ELR (cell line): ENCODE measurements at regions not wholly inside any gene's neighbourhood (a gene's known extent, or its start where the extent isn't known, plus 50 kb on each side); places are given as distances from the start of the nearest gene placed in this dataset.

Source experiments
- DNase-seq: peaks from one replicate; pipeline ENCODE4 v3.0.0-alpha.2; 2015; ENCODE audit warnings: low read depth

DNA sequence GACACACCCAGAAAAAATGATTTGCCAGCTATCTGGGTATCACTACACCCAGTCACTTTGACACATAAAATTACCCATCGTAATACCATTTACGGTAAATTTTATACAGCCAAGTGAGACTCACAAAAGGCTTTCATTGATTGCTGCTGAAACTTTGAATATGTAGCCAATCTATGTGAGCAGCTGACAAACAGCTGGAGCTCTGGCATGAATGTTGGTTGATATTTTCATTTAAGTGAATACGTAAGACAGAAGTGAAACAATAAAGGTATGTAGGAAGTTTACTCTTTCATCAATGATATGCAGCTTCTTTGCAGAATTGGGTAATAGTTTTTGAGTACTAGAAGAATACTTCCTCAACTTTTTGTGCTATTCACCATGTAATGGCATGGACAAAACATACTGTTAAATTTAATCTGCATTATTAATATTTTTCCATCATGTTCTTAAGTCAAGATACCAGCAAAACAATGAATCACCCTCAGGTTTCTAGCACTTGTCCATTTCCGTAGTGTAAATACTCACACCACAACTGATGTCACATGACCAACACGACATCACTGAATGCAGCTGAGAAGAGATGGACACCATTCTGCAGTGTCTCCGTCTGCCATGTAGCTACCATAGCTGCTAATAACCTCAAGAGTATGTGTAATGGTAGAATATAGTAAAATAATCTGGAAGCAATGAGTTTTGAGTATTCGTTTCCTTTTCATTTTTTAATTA is 205.9 kb upstream of the HES1 start:
- DNase-seq, result no peak

DNA sequence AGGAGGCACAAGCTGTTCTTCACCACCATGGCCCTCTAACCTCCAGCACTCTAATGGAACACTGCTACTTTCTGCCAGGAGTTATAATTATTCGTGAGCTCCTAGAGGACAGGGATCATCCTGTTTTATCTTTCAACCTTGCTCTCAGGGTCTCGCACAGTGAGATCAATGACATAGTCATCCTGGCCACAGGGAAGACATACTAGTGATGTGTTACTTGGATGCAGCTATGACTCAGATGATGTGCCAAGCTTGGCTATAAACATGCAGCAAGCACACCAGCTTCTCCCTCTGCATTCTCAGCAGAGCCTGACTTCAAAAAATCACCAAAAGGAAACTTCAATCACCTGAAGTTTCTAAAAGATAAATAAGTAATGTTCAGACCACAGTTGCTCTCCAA is 203.8 kb upstream of the HES1 start:
- DNase-seq, result peak; percentile 17

DNA sequence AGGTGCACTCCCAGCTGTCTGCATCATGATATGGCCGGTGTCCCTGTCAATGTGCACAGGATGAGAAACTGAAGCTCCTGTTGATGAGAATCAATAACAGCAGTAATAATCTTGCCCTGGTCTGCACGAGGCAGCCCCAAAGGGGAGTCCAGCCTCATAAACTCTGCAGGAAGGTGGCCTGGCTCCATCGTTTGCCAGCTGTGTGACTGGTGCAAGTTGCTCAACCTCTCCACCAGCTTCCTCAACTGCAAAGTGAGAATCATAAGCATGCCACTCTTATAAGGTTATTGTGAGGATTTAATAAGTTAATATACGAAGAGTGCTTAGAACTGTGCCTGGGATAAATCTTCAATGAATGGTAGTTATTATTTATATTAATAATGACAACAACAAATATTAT is 203.4 kb upstream of the HES1 start:
- no peak for DNase-seq

DNA sequence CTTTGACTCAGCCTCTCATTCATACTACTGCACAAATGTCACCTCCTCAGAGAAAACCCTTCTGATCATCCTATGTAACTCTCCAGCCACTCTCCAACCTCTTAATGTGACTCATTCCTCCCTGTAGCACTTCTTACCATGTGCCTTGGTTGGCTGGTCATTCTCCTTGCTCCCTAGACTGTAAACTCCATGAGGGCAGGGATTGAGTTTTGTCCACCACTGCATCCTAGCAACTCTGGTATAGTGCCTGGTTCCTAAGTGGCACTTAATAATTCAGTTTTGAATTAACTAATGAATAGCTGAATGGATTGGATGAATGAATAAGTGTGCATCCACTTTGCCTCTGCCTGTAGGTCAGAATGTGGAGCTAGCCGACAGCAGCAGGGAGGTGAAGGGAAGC is 202.5 kb upstream of the HES1 start:
- DNase-seq, result no peak

DNA sequence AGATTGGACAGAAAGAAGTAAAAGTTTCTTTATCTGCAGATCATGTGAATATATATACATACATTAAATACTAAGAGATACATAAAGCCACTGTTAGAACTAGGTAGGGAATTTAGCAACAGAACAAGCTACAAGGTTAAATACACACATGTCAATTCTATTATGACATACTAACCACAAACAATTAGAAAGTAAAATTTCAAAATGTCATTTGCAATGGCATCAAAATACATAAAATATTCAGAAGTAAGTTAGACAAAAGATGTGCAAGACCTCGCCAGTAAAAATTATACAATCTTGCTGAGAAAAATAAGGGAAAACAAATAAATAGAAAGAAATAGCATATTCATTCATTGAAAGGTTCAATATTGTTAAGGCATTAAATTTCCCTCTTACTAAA is 200.0 kb upstream of the HES1 start:
- DNase-seq, result no peak

DNA sequence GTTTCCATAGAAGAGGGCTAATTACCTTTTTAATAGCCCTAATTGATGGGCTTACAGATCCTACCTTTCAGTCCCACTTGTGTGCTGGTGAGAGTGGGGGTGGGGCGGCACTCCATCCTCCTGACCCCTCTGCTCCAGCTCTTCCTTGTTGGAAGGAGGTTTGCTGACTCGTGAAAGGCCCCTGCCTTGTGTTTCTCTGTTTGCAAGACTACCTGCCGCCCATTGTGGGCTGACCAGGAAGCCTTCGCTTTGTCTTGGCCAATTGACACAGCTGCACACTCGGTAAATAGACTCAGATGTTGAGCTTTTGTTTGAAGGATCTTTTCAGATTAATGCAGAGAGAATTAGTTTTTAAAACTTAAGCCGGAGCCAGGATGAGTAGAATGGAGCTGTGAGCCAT is 197.3 kb upstream of the HES1 start:
- no peak for DNase-seq

DNA sequence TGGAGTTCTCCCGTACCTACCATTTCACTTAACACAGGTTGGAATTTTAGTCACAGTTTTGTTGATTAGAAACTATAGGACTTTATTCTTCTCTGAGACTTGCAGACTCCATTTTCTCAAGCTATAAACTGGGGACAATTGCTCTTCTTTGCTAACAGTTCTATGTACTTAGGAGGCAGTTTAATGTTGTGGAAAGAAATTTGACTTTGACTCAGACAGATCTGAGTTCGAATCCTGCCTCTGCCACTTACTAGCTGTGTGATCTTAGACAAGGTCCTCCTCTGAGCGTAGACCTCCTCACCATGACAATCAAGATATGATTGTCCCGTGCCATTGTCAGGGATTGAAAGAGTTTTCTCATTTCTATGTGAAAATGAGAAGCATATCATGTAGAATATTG is 196.4 kb upstream of the HES1 start:
- DNase-seq, result no peak

DNA sequence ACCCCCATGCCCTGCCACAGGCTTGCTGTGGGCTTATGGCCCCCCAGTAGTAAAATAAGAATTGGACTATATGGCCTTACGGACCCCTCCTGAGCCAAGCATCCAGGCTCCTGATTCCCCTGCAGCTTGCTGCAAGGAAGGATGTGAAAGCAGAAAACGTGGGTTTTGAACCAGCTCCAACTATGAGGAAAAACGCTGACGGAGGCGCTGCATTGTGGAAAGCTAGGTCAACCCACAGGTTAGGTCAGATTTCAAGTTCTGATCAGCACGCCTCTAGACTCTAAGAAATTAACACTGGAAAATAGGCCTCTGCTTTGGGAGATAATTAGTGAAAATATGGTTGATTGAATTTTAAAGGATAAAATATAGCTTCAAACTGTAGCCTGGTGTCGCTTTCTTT is 195.4 kb upstream of the HES1 start:
- DNase-seq, result no peak

DNA sequence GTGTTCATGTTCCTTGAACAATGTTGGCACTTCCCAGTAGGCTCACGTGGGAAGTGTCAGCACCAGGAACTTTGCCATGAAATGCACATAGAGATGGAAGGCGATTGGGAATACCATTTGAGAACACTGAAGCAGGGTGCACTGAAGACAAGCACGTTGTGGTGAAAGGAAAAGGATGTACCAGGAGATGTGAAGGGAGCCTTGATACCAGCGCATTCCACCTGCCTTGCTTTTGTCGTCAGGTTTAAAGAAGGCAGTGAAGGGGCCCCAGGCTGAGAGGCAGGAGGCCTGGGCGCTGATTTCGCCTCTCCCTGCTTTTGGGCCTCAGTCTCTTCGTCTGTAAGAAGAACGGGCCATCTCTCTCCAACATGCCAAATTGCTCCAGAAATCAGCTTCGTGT is 194.5 kb upstream of the HES1 start:
- no peak for DNase-seq

DNA sequence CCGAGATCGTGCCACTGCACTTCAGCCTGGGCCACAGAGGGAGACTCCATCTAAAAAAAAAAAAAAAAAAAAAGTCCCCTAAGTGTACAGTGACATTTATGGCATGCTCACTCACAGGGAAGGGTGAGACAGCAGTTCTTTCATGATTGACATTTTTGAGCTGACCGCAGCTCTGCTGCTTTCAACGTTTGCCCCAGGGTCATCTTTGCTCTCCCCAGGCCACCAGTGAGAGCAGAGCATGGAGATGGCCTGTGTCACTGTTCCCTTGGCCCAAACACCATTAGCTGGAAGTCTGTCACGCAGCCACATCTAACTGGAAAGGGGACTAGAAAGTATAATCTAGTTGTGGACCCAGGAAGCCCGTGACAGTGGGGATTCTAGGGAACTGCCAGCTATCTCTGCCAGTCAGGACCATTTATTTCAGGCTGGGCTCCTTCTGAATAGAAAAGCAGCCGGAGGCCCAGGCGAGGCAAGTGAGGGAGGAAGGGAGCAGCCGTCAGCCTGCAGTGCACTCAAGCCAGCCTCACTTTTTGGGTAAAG is 193.4 kb upstream of the HES1 start:
- DNase-seq, result no peak

DNA sequence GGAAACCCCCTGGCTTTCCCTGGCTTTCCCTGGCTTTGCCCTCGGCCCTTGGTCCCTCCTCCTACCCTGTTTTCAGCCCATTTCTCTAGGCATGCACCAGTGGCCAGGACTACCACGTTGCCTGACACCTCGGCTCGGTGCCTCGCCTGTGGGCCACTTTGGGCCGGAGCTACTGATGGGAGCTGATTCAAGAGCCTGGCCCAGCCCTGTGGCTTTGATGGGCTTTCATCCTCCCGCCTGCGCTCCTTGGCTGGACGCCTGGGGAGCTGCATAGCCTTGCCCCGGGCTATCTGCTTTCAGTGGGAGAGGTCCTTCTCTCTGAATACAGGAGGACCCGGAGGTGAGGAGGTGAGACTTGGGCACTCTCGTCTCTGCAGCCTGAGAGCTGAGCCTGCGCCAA is 192.7 kb upstream of the HES1 start:
- no peak for DNase-seq

DNA sequence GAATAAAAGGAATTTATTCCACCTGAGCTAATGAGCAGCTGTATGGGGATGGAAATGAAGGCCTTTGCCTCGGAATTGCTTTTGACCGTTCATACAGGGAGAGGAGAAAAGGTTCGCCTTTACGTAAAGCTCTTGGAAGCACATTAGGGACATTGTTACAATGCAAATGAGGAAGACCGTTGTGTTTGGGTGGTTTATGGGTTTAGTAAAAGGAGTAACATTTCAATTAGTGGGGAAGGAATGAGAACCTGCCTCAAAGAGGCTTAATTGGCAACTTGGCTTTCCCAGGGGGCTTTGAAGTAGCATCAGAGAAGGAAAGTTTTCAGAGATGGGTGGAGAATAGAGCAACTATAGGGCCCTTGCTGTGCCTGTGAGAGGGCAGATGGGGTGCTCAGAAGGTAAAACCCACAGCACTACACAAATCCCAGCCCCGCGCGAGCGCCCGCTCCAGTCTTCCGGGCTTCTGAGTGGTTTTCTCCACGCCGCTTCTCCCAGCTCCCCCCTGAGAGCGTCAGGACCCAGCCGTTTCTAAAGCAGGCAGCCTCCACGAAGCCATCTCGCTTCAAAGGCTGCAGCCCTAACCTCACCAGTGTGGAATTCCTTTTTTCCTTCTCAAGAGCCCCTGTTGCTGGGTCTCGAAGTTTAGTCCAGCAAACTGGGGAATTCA is 192.0 kb upstream of the HES1 start:
- DNase-seq, result no peak

DNA sequence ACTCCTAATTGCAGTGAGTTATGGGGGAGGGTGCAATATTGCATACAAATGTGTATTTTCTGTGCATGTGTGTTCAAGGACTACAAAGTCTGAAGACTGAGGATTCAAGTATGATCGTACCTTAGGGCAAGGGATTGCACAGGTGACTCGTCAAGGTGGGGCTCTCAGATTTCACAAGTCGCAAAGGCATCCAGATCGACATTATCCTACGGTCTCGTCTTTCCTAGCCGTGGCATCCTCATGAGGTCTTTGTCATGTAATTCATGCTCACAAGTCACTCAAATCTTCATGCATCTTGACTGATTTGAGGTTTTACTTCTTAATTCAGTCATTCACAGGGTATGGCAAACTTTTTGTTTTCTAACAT is 191.4 kb upstream of the HES1 start:
- no peak for DNase-seq

DNA sequence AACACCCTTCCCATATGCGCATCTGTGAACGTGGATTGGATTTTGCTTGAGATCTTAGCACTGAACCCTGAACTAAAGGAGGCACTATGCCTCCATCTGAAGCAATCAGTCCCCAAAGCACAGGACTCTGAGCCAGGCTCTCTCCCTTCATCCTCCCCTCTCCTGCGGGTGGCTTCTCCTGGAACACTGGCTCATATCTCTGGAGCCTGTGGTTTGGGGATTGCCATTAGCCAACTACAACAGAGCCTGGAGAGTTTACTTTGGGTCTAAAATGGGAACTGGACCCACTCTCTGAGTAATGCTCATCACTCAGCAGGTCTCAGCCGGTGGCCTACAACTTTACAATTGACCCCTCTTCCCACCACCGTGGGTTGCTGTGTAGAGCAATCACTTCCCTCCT is 190.8 kb upstream of the HES1 start:
- no peak for DNase-seq

DNA sequence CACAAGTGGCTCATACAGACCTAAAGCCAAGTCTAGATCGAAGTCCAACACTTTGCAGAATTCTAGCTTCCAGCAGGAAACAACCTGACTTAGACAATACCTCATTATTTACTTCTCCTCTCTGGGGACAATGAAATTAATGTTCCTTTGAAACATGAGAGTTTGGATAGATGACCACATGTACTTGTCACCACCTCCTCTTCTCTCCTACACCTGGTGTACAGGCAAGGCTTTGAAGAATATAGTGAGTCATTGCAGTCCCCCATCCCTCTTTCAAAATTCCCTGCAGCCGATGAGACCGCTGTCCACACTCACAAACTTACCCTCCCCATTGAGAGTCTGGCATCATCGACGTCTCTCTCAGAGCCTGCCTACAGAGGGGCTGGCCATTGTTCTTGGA is 189.0 kb upstream of the HES1 start:
- no peak for DNase-seq

DNA sequence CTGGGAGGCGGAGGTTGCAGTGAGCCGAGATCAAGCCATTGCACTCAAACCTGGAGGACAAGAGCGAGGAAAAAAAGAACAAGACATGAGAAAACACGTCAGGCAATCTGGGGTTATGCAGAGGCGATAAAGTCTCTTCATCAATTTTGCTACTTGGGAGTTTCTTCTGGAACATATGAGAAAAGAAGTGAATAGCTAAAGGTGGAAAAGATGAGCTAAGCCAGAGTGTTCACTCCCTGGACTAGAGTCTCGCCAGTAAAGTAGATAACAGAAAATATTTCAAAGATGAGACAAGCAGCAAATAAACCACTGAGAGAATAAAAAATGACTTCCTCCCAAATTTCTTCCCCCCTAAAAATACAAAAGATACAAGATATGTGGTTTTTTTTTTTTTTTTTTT is 188.4 kb upstream of the HES1 start:
- no peak for DNase-seq

DNA sequence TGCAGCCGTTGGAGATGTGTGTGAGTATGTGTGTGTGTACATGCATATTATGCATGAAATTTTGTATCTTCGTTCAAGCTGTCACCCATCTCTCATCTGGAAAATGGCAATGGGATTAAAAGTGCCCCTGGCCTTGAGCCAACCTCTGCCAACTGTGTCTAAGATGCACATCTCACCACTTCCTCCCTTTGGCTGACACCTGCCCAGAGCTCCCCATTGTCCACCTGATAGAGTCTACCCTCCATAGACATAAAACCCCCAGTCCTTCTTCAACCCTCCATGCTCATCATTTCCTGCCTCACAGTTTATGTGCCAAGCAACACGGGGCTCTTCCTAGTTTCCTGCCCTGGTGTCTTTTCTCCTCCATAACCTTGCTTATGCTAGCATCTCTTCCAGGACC is 187.5 kb upstream of the HES1 start:
- DNase-seq, result no peak

DNA sequence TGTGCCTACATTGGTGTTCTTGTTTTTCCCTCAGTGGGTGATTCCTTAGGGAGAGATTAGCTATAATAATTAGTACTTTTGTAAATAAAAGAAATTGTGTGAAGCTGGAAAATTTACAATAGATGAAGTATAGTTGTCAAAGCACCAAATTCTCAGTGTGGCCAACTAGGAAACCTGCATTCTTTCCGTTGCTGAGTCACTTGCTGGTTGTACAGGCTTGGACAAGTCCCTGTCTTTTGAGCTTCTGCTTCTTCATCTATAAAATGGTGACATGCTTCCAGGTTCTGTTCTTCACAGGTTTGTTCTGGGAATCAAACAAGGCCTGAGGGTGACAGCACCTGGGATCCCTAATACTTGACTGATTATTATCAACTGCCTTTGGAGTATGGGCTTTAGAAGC is 184.1 kb upstream of the HES1 start:
- no peak for DNase-seq

DNA sequence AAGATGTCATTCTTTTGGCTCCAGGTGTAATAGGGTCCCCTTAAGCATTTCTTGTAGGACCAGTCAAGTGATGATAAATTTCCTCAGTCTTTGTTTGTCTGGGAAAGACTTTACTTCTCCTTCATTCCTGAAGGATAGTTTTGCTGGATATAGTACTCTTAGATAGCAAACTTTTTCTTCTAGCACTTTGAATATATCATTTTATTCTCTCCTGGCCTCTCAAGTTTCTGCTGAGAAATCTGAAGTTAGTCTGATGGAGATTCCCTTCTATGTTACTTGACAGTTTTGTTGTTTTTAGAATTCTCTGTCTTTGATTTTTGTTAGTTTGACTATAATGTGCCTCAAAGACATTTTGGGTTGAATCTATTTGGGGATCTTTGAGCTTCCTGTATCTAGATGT is 181.2 kb upstream of the HES1 start:
- DNase-seq, result no peak

DNA sequence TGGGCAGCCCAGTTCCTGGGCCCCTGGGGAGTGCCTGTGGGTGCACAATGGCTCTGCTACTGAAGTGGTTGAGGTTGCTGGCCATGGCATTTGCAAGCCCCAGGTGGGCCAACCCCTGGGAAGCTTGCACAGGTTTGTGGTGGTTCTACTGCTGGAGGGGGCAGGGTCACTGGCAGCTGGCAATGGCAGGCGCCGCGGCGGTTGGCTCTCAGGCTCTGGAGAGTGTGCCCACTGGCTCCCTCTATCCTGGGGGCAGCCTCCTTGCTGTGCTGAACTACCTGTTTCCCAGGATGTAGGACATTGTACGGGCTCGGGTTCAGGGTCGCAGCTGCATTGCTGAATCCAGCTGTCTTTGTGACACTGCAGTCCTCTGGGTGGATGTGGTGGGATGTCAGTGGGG is 180.2 kb upstream of the HES1 start:
- no peak for DNase-seq

DNA sequence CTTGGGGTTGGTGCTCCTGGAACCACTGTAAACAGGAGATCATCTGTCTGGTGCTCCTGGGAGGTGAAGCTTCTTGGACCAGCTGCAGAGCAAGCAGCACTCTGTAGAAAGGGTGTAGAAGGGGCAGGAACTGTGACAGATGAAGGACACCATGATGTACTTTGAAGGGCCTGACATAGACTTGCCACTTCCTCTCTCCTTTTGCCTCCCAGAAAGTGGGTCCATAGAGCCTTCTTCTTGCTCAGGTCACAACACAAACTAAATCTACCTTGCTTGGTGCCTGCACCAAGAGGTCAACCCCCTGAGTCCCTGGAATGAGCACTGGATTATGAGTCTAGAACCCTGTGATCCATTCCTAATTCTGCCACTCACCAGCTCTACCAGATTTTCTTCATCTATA is 176.1 kb upstream of the HES1 start:
- no peak for DNase-seq

DNA sequence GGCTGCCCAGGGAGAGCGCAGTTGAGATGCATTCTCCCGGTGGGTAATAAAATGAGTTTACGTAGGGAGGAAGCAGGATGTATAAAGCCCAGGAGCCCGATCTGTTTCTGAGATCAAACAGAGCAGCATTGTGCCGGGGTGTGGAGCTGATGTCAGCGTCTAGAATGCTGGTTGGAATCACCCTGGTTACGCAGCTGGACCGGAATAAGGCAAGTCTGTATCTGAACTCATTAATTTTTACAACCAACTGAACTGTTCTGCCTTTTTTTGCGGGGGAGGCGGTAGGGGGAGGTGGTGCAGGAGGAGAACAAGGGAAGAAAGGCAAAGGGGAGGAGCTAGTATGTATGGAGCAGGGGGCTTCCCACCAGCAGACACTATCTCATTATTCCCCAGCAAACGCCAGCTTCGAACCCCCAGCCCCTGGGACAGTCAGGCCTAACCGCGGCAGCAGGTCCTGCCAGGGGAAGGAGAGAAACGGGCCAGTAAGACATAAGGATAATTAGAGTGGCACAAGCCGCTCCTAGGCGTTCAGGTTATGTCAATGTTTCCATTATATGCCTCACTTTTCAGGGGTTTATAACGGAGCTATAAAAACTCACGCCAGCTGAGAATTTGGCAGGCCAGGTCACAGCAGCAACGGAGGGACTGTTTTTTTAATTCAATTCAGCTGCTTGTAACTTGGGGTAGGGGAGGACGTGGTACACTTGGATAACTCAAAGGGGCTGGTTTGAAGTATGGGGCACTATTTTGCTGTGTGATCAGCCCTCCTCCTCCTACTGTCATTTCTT is 175.3 kb upstream of the HES1 start:
- DNase-seq, result no peak

DNA sequence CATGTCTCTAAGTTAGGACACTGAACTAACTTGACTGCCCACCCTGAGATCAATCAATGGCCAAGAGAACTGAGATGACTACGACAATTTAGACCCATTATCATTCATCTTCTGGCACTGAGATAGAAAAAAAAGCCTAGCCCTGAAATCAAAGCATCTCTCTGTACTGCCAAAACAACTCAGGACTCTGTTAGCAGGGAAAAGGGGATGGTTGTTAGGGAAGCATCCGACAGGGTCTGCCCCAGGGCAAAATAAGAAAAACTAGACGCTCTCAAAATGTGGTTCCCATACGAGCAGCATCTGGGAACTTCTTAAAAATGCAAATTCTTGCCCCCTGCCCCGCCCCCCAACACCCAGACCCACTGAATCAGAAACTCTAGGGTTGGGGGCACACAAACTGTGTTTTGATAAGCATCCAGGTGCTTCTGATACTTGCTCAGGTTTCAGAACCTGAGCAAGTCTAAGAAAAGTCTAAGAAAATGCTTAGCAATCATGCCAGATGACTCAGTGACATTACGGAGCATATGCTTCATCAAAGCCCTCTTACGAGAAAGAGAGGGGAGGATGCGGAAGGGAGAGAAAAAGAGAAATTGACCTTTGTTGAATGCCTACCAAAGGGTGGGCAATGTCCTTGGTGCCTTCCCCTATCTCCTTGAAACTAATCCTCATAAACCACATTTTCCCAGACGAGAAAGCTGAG is 172.8 kb upstream of the HES1 start:
- peak; percentile 40 for DNase-seq
